ENCODE measurements at regions not wholly inside any gene's neighbourhood (a gene's known extent, or its start where the extent isn't known, plus 50 kb on each side); places are given as distances from the start of the nearest gene placed in this dataset.
"Not testable (repeated sequence)": the region's sequence is repeated elsewhere in the genome, so short reads cannot be mapped to it uniquely, and the experiment has no call there.

- no peak for DNase-seq
These were observed 263.2 kb upstream of the EDA2R start for GRCh38 chrX:66902081-66902480.

DNA sequence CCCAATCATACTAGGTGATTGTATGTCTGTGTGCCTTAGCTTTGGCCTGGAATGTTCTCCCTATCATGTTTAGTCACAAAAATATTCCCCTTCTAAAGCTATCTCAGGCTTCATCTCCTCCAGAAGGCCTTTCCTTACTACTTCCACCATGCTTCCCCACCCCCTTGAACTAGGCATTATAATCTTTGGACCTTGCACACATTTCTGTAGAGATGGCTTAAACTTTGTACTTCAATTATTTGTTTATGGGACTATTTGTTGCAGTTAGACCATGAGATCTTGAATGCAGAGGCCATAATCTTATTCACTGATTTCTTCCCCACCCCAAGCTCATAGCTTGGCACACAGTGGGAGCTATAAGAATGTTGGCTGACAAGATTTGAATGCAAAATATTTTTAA is 262.0 kb upstream of the EDA2R start:
- DNase-seq = no peak

GRCh38 chrX:66892004-66892403 is 253.1 kb upstream of the EDA2R start:
- no peak for DNase-seq

- no peak for DNase-seq
These were observed 250.5 kb upstream of the EDA2R start for GRCh38 chrX:66889418-66889817.

DNA sequence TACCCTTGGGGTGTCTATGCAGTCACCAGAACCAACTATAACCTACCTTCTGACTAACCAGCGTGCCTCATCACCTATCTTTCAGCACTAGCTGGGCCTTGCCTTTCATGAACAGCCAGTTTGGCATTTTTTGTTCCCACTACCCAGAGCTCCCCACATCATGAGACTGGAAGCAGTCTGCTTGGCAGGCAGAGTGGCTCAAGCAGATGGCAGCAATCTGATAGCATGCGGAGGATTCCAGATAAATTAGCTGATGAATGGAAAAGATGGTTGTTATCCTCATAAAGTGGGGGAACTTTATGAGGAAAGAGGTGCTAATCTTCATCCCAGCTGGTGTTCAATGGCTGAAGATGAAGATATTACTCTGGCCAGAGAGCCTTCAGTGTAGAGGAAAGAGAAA is 243.2 kb upstream of the EDA2R start:
- DNase-seq = no peak

- DNase-seq = no peak
These were observed 237.9 kb upstream of the EDA2R start for GRCh38 chrX:66876776-66877175.

- no peak for DNase-seq
These were observed 233.9 kb upstream of the EDA2R start for GRCh38 chrX:66872771-66873170.

- DNase-seq = no peak
These were observed 224.8 kb upstream of the EDA2R start for GRCh38 chrX:66863721-66864120.

- DNase-seq = no peak
These were observed 194.5 kb upstream of the EDA2R start for GRCh38 chrX:66833426-66833825.

- no peak for DNase-seq
These were observed 176.3 kb upstream of the EDA2R start for GRCh38 chrX:66815227-66815626.

GRCh38 chrX:66794514-66794913 is 155.6 kb upstream of the EDA2R start:
- DNase-seq = not testable (repeated sequence)

GRCh38 chrX:66766318-66766717 is 127.4 kb upstream of the EDA2R start:
- no peak for DNase-seq

GRCh38 chrX:66760651-66761050 is 121.8 kb upstream of the EDA2R start:
- no peak for DNase-seq

GRCh38 chrX:66756717-66757116 is 117.8 kb upstream of the EDA2R start:
- no peak for DNase-seq

- no peak for DNase-seq
These were observed 112.4 kb upstream of the EDA2R start for GRCh38 chrX:66751136-66751782.

DNA sequence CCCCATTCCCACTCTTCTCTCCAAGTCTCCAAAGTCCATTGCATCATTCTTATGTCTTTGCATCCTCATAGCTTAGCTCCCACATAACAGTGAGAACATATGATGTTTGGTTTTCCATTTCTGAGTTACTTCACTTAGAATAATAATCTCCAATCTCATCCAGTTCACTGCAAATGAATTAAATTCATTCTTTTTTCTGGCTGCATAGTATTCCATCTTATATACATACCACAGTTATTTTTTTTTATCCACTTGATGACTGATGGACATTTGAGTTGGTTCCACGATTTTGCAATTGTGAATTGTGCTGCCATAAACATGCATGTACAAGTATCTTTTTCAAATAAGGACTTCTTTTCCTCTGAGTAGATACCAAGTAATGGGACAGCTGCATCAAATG is 105.6 kb upstream of the EDA2R start:
- DNase-seq = not testable (repeated sequence)

DNA sequence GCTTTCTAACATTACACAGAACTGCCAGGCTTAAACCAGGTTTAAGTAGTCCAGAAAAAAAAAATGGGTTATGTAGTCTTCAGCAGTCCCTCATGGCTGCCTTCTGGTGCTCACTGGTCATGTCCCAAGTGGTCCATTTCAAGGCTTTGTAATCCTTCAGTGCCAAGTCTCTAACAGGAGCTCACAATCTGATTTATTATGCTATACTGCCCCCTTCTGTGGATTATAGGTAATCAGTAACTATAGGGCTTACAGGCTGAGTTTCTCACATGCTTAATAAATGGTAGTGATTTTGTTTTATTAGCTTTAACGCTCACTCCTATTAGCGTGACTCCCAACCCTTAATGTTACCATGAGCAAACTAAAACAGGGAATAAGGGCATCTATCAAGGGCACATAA is 92.5 kb upstream of the EDA2R start:
- peak in 1 of 2 donors; percentile 47 for DNase-seq

DNA sequence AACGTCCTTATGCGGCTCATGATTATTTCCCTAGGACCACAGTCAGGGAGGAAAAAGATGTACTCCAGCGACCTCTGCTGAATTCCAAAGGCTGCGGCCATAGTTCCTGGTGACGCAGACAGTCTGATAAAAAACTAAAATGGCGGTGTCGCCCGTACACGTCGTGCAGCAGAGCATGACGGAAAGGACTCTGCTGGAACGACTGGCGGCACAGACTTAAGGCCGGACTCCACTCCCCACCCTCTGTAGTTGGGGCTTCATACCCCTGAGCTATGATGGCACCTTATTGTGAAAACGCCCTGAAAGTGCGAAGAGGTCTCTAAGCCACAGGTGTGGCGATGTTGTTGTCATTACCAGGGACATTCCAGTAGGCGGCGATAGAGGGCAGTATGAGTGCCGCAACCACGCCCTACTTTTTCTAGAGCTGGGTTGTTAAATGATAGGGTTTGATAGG is 90.0 kb upstream of the EDA2R start:
- DNase-seq = peak; percentile 41 to 58

DNA sequence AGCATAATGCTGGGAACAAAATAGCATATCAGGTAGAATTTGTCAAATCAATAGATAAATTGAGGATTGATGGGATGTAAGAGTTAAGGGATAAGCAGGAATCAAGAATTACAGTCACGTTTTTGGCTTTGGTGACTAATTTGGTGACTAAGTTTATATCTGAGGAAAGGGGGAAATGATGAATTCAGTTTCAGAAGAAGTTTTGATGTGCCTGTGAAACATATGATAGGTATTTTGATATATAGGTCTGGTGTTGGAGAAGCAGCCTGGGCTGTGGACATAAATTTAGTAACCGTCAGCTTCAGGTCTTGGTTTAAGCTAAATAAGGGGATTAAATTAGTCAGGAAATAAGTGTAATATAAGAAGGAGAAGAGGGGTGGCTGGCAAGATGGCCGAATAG is 79.0 kb upstream of the EDA2R start:
- no peak for DNase-seq

DNA sequence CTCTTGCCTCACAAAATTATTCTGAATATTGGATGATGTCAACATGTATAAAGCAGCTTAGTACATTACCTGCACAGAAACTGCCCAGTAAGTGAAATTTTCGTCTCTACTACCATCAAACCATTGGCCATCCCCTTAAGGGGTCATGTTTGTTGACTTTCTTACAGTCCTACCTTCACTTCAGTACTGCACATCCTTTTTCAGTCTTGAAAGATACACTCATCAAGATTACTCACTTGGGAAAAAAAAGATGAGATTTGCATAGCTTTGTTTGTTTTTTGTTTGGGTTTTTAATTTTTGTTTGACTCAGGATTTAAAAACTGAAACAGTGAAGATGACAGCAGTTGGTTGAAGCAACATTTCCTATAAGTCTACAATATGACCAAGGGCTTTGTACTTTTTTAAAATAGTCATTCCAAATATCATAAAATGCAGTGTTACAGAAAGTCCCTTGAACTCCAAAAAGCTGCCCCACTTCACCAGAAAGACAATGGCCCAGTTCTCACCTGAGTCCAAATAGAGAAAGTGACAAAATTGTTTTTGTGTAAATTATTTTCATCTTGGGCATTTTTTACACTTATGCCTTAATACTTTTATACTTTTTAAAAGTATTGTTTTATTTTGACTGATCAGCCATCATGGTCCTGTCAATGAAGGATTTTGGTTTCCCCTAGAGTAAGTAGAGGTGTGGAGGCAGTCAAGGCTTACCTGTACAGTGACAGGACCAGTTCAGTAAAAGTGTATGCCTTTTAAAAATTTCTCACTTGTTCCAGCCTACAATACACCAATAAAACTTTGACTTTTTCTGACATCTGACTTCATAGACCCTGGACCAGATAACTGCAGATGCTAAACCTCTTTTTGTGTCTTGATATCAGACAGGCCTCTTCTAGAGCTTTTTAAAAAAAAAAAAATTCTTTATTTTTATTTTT is 59.7 kb upstream of the EDA2R start:
- no peak for DNase-seq

- not testable (repeated sequence) for DNase-seq
These were observed 53.6 kb upstream of the EDA2R start for GRCh38 chrX:66692512-66692911.
